Colonic mucosa (tissue), 4 donors: ENCODE measurements at regions not wholly inside any gene's neighbourhood (a gene's known extent, or its start where the extent isn't known, plus 50 kb on each side); places are given as distances from the start of the nearest gene placed in this dataset.
"Not testable (repeated sequence)": the region's sequence is repeated elsewhere in the genome, so short reads cannot be mapped to it uniquely, and the experiment has no call there.

Experiments used
- DNase-seq: peaks from one replicate; pipeline ENCODE4 v3.0.0-alpha.2; 2020
- H3K27ac ChIP-seq: fragments of 200-600 bp; one replicate; pipeline ENCODE4 v1.8.0; 2021
- H3K27me3 ChIP-seq: fragments of 200-600 bp; one replicate; pipeline ENCODE4 v1.8.0; 2021
- H3K36me3 ChIP-seq: fragments of 200-600 bp; one replicate; pipeline ENCODE4 v1.8.0; 2021
- H3K4me1 ChIP-seq: fragments of 200-600 bp; one replicate; pipeline ENCODE4 v1.8.0; 2021; ENCODE audit warnings: mild to moderate bottlenecking
- H3K4me3 ChIP-seq: fragments of 200-600 bp; one replicate; pipeline ENCODE4 v1.8.0; 2021
- H3K9ac ChIP-seq, 2 donors: one replicate each; pipeline ENCODE4 v1.7.0; 2013; ENCODE audit warnings: control low read depth in 2 of 2, low read depth in 2 of 2, low read length in 2 of 2
- H3K9me3 ChIP-seq: fragments of 200-600 bp; one replicate; pipeline ENCODE4 v1.8.0; 2021
- CTCF ChIP-seq: fragments of 200-600 bp; IDR thresholded peaks from one replicate; pipeline ENCODE4 v1.8.0; 2022; ENCODE audit warnings: antibody characterized with exemption, mild to moderate bottlenecking
- intact Hi-C: fragments of 100-400 bp; cut with DNase I; formaldehyde crosslinking; loops from one replicate; pipeline ENCODE4 v1.14.1; 2022
- donor health status: healthy.
- donor health status: DM: no; HTN: no; CAD: no.
- donor health status: DM: no; HTN: no; CAD: no.

DNA sequence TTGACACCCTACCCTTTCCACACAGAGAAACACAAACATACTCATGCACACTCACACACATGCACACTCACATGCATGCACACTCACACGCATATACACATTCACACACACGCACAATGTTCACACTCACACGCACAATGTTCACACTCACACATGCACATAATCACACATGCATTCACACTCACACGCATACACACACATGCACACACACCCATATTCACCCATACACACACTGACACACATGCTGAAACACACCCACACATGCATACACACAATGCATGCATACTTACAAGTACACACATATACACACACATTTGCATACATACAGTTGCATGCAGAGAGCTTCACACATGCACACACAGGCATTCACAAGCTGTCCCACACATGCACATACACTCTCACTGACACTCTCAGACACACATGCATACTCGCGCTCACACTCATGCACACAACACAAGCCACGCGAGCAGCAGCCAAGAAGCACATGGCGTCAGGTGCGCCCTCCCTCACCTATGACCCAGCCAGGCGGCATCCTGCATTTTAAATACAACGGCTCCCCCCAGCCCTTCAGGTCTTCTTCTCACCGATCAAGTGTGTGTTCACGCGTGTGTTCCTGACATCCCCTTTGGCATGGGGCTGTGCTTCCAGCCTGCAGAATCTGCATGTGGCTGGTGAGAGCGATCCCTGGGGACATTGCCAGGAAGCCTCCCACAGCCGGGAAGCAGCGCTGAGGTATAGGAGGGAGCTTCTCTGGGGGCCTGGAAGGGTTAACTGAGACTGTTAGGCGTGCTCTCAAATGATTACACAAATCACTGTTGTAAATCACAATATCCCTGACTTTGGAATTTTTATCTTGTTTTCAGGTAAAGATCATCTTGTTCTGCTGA lies 195.1 kb downstream of the RTP5 start:
- no peak overlapping the region for H3K27ac ChIP-seq
- no peak overlapping the region for H3K4me3 ChIP-seq
- no peaks in the 10 kb centered on the region for H3K36me3 ChIP-seq
- H3K9ac ChIP-seq, result no peak overlapping the region
- intact Hi-C loops, result no loop called here
- DNase-seq, result no peak
- TF ChIP-seq CTCF, result no peak
- H3K27me3 ChIP-seq, result no peaks in the 10 kb centered on the region
- H3K4me1 ChIP-seq, result no peaks in the 10 kb centered on the region
- H3K9me3 ChIP-seq, result no peaks in the 10 kb centered on the region

- DNase-seq, result no peak
- Histone ChIP-seq H3K9ac (no peak overlapping the region), H3K36me3 (no peaks in the 10 kb centered on the region), H3K27ac (no peak overlapping the region), H3K9me3 (no peaks in the 10 kb centered on the region), H3K4me1 (no peaks in the 10 kb centered on the region), H3K4me3 (no peak overlapping the region), H3K27me3 (no peaks in the 10 kb centered on the region)
- intact Hi-C loops, result no loop called here
- TF ChIP-seq CTCF, result no peak
Observed at GRCh38 chr2:242065426-242065825, 195.9 kb downstream of the RTP5 start.

DNA sequence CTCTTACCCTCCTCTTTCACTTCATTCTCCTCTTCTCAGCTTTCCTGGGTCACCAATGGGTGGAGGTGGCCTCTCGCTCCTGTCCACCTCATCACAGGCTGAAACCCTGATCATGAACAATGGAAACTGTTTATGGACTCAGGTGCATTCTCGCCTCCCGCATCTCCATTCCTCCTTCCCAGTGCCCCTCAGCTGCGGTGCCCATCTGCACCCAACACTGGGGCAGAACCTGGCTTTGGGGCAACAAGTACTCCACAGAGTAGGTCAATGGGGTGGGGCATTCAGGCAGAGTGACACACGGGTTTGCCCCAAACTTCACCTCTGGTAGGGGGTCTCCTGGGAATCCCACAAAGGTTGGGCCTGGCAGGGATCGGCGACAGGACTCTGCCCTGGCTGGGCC lies 199.5 kb downstream of the RTP5 start:
- no peak for DNase-seq
- TF ChIP-seq CTCF, result no peak
- Histone ChIP-seq H3K4me3 (no peak overlapping the region), H3K27me3 (no peaks in the 10 kb centered on the region), H3K9me3 (no peaks in the 10 kb centered on the region), H3K36me3 (no peaks in the 10 kb centered on the region), H3K4me1 (no peaks in the 10 kb centered on the region), H3K9ac (no peak overlapping the region), H3K27ac (no peak overlapping the region)
- intact Hi-C loops, result no loop called here

DNA sequence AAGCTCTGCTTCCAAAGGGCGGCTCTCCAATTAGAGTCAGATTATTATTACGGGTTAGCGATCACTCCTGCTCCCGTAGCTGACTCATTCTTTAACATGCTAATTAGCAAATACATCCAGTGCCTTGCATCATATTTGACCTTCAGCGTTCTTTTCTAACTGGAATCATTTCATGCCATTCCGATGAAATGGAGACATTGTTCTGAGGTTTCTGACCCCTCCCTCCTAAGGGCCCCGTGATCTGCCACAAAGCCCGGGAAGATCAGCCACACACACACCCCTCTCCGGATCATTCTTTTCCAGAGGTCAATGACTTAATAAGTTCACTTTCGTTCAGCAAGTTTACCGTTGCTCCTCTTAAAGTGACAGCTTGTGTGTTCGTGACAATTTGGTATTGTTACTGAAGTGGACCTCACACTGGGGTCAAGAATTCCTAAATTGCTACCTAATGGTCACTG lies 200.4 kb downstream of the RTP5 start:
- H3K36me3 ChIP-seq, H3K9me3 ChIP-seq, H3K27me3 ChIP-seq, intact Hi-C loops, H3K4me1 ChIP-seq, H3K9ac ChIP-seq, DNase-seq, H3K4me3 ChIP-seq, H3K27ac ChIP-seq: not testable (repeated sequence)

GRCh38 chr2:242070726-242071125 lies 201.2 kb downstream of the RTP5 start:
- H3K4me1 ChIP-seq, intact Hi-C loops, H3K36me3 ChIP-seq, DNase-seq, H3K27ac ChIP-seq, H3K27me3 ChIP-seq, H3K9me3 ChIP-seq, H3K4me3 ChIP-seq, H3K9ac ChIP-seq: not testable (repeated sequence)

- H3K36me3 ChIP-seq, DNase-seq, H3K9ac ChIP-seq, H3K9me3 ChIP-seq, H3K4me1 ChIP-seq, H3K27ac ChIP-seq, H3K27me3 ChIP-seq, intact Hi-C loops, H3K4me3 ChIP-seq: not testable (repeated sequence)
Observed at GRCh38 chr2:242071377-242071776, 201.8 kb downstream of the RTP5 start.

GRCh38 chr2:242071936-242072335 lies 202.4 kb downstream of the RTP5 start:
- H3K36me3 ChIP-seq, H3K4me1 ChIP-seq, H3K27me3 ChIP-seq, H3K27ac ChIP-seq, intact Hi-C loops, H3K9ac ChIP-seq, H3K9me3 ChIP-seq, DNase-seq, H3K4me3 ChIP-seq: not testable (repeated sequence)
